Endothelial cell of umbilical vein (primary cell): ENCODE measurements at regions not wholly inside any gene's neighbourhood (a gene's known extent, or its start where the extent isn't known, plus 50 kb on each side); places are given as distances from the start of the nearest gene placed in this dataset.

Experiments
- BruUV-seq: library from RNA; stranded (reverse); fragments of 400-500 nt; replicated peaks from 2 replicates; lab custom pipeline; 2021; lab: Mats Ljungman, UMichigan
- CTCF ChIA-PET: fragments of 300-600, 350-600 bp; sonication (Branson Sonifier 250); formaldehyde crosslinking; loops from one replicate; lab custom pipeline; 2021; ENCODE audit warnings: antibody characterized with exemption, inconsistent platforms; lab: Charles Lee
- POLR2A ChIA-PET: fragments of 300-600, 350-600 bp; sonication (Branson Sonifier 250); formaldehyde crosslinking; loops from one replicate; lab custom pipeline; 2021; ENCODE audit warnings: antibody characterized with exemption, inconsistent platforms; lab: Charles Lee
- DNase-seq: peaks from one replicate; pipeline ENCODE4 v3.0.0-alpha.2; 2011; ENCODE audit warnings: low read depth, low spot score
- FAIRE-seq: peaks from 2 replicates; lab custom pipeline; 2011; peaks lifted over from hg19 to GRCh38; lab: Jason Lieb, UNC
- H2AFZ ChIP-seq: 2 replicates; pipeline ENCODE4 v1.6.0; 2012; ENCODE audit warnings: low read depth, low read length, control low read depth, inconsistent platforms
- H3K27ac ChIP-seq: 2 replicates; pipeline ENCODE4 v1.5.1; 2011; ENCODE audit warnings: low read depth, mild to moderate bottlenecking, control low read depth, low read length, moderate library complexity; ENCODE audit not compliant: insufficient read depth
- H3K27me3 ChIP-seq, 2 experiments: 2 replicates each; pipeline versions ENCODE4 v1.6.0 to v1.6.1; 2011; ENCODE audit warnings: low read length in 2 of 2, mixed read lengths in 1 of 2; ENCODE audit not compliant: control insufficient read depth in 2 of 2, insufficient read depth in 2 of 2
- H3K36me3 ChIP-seq, 2 experiments: 2 replicates in 1 of 2; 3 replicates in 1 of 2; pipeline ENCODE4 v1.5.1; 2011; ENCODE audit warnings: low read length in 2 of 2, mild to moderate bottlenecking in 1 of 2, moderate library complexity in 1 of 2; ENCODE audit not compliant: control insufficient read depth in 2 of 2, insufficient read depth in 2 of 2; ENCODE audit errors: extremely low read depth in 1 of 2
- H3K4me1 ChIP-seq: 3 replicates; pipeline ENCODE4 v1.5.1; 2011; ENCODE audit warnings: mild to moderate bottlenecking, low read length; ENCODE audit not compliant: control insufficient read depth, insufficient read depth; ENCODE audit errors: extremely low read depth
- H3K4me2 ChIP-seq: 2 replicates; pipeline ENCODE4 v1.6.1; 2011; ENCODE audit warnings: low read length, control low read depth, mixed read lengths; ENCODE audit not compliant: insufficient read depth
- H3K4me3 ChIP-seq, 3 experiments: fragments of 200-600 bp in 1 of 3; sonication (generic), shearing (Covaris generic) in 1 of 3; replicated peaks in 1 of 3; 2 replicates each; pipeline ENCODE4 v1.5.1; 2011 to 2016; ENCODE audit warnings: control low read depth in 3 of 3, low read length in 3 of 3, mild to moderate bottlenecking in 2 of 3, inconsistent platforms in 1 of 3, low read depth in 1 of 3, moderate library complexity in 1 of 3; ENCODE audit not compliant: insufficient read depth in 1 of 3
- H3K79me2 ChIP-seq: 2 replicates; pipeline ENCODE4 v1.6.0; 2012; ENCODE audit warnings: low read length, inconsistent platforms; ENCODE audit not compliant: control insufficient read depth, insufficient read depth
- H3K9ac ChIP-seq: replicated peaks from 2 replicates; pipeline ENCODE3; 2011; ENCODE audit warnings: low read length, control low read depth; ENCODE audit not compliant: insufficient read depth; ENCODE audit errors: extremely low read depth
- H3K9me1 ChIP-seq: replicated peaks from 3 replicates; pipeline ENCODE4 v1.6.0; 2011; ENCODE audit warnings: mild to moderate bottlenecking, low read length; ENCODE audit not compliant: control insufficient read depth, insufficient read depth; ENCODE audit errors: extremely low read depth
- H3K9me3 ChIP-seq: replicated peaks from 2 replicates; pipeline ENCODE4 v1.5.1; 2012; ENCODE audit warnings: low read length, inconsistent platforms; ENCODE audit not compliant: control insufficient read depth, insufficient read depth
- H4K20me1 ChIP-seq: replicated peaks from 2 replicates; pipeline ENCODE3; 2011; ENCODE audit warnings: mild to moderate bottlenecking, low read length; ENCODE audit not compliant: control insufficient read depth, insufficient read depth; ENCODE audit errors: extremely low read depth
- CTCF ChIP-seq, 2 donors: IDR thresholded peaks; 1 replicate in 1 of 2; 2 replicates in 1 of 2; pipeline ENCODE4 v1.5.1; 2011; ENCODE audit warnings: low read length in 2 of 2, mild to moderate bottlenecking in 2 of 2, moderate library complexity in 2 of 2, control low read depth in 1 of 2, inconsistent platforms in 1 of 2, low read depth in 1 of 2; ENCODE audit not compliant: insufficient read depth in 1 of 2; ENCODE audit errors: extremely low read depth in 1 of 2
- EZH2 ChIP-seq: IDR thresholded peaks from 2 replicates; pipeline ENCODE4 v1.6.1; 2012; ENCODE audit warnings: borderline replicate concordance, low read depth, mild to moderate bottlenecking, moderate library complexity, low read length, inconsistent platforms; ENCODE audit not compliant: severe bottlenecking
- GATA2 ChIP-seq: IDR thresholded peaks from 2 replicates; pipeline ENCODE4 v1.7.0; 2011; ENCODE audit warnings: low read depth, mild to moderate bottlenecking, moderate library complexity, mixed read lengths, low read length; ENCODE audit not compliant: insufficient read length, insufficient read depth
- JUN ChIP-seq: IDR thresholded peaks from 2 replicates; pipeline ENCODE4 v1.6.1; 2011; ENCODE audit warnings: borderline replicate concordance, low read depth; ENCODE audit not compliant: insufficient read length, insufficient read depth
- MAX ChIP-seq: IDR thresholded peaks from 2 replicates; pipeline ENCODE4 v1.6.1; 2011; ENCODE audit not compliant: insufficient read depth, insufficient read length
- MYC ChIP-seq: IDR thresholded peaks from one replicate; pipeline ENCODE4 v1.6.1; 2011; ENCODE audit warnings: mild to moderate bottlenecking, low read depth, low read length
- POLR2A ChIP-seq: IDR thresholded peaks from 2 replicates; pipeline ENCODE4 v1.6.1; 2012; ENCODE audit warnings: low read depth, mild to moderate bottlenecking, control low read depth, low read length
- POLR2AphosphoS5 ChIP-seq: IDR thresholded peaks from 2 replicates; pipeline ENCODE4 v1.6.1; 2012; ENCODE audit warnings: low read depth, mild to moderate bottlenecking, control low read depth, low read length, moderate library complexity; ENCODE audit not compliant: insufficient read depth
- dilution Hi-C: fragments of 300-500 bp; cut with MboI; formaldehyde crosslinking; loops from one replicate; pipeline ENCODE4 v1.15.0; 2019; ENCODE audit warnings: low sequenced_read_pairs; ENCODE audit not compliant: extremely low pct_ligation_motif_present
- intact Hi-C: fragments of 100-400 bp; cut with micrococcal nuclease; formaldehyde crosslinking; loops from one replicate; pipeline ENCODE4 v1.10.0; 2022

- Histone ChIP-seq H3K4me1 (no peaks in the 10 kb centered on the region), H3K4me3 (no peak overlapping the region), H3K9me3 (no peaks in the 10 kb centered on the region), H3K4me2 (no peak overlapping the region), H3K9me1 (no peaks in the 10 kb centered on the region), H3K79me2 (no peaks in the 10 kb centered on the region), H3K27me3 (no peaks in the 10 kb centered on the region), H3K36me3 (no peaks in the 10 kb centered on the region), H3K27ac (no peak overlapping the region), H2AFZ (no peak overlapping the region), H3K9ac (no peak overlapping the region), H4K20me1 (no peaks in the 10 kb centered on the region)
- no peak for FAIRE-seq
- TF ChIP-seq CTCF (IDR thresholded peaks at IDR 0.05; ENCODE audit: extremely low read depth in 1 of 2, insufficient read depth in 1 of 2, low read depth in 1 of 2, low read length in 2 of 2): no peak
- no peak for TF ChIP-seq MYC
- TF ChIP-seq MAX: no peak
- TF ChIP-seq EZH2: no peak
- TF ChIP-seq GATA2: no peak
- intact Hi-C loops: no loop called here
- no peak for DNase-seq
- dilution Hi-C loops: no loop called here
- ChIA-PET POLR2A (no interaction called here), CTCF (no interaction called here)
- BruUV-seq: no TSS peak
These were observed 186.3 kb upstream of the PLD5 start for GRCh38 chr1:242710847-242711246.

GRCh38 chr1:242710286-242710685, 185.8 kb upstream of the PLD5 start:
- Histone ChIP-seq H2AFZ (no peak overlapping the region), H3K27ac (no peak overlapping the region), H3K9me1 (no peaks in the 10 kb centered on the region), H3K9ac (no peak overlapping the region), H4K20me1 (no peaks in the 10 kb centered on the region), H3K9me3 (no peaks in the 10 kb centered on the region), H3K4me2 (no peak overlapping the region), H3K27me3 (no peaks in the 10 kb centered on the region), H3K4me1 (no peaks in the 10 kb centered on the region), H3K79me2 (no peaks in the 10 kb centered on the region), H3K36me3 (no peaks in the 10 kb centered on the region), H3K4me3 (no peak overlapping the region)
- no TSS peak for BruUV-seq
- FAIRE-seq (no peak), DNase-seq (no peak)
- intact Hi-C loops: no loop called here
- ChIA-PET CTCF (no interaction called here), POLR2A (no interaction called here)
- no peak for TF ChIP-seq EZH2
- no peak for TF ChIP-seq MAX
- no peak for TF ChIP-seq MYC
- no peak for TF ChIP-seq JUN
- TF ChIP-seq POLR2A: no peak
- TF ChIP-seq POLR2AphosphoS5: no peak
- dilution Hi-C loops: no loop called here
